ENCODE measurements at regions not wholly inside any gene's neighbourhood (a gene's known extent, or its start where the extent isn't known, plus 50 kb on each side); places are given as distances from the start of the nearest gene placed in this dataset.
"Not testable (repeated sequence)": the region's sequence is repeated elsewhere in the genome, so short reads cannot be mapped to it uniquely, and the experiment has no call there.

GRCh38 chr22:48783821-48784266 is 1043.8 kb downstream of the BRD1 start:
- no peak for DNase-seq

GRCh38 chr22:48782811-48783511 is 1044.7 kb downstream of the BRD1 start:
- DNase-seq, result no peak

GRCh38 chr22:48782326-48782725 is 1045.3 kb downstream of the BRD1 start:
- DNase-seq, result no peak

GRCh38 chr22:48781868-48782267 is 1045.8 kb downstream of the BRD1 start:
- DNase-seq, result no peak

GRCh38 chr22:48781391-48781790 is 1046.3 kb downstream of the BRD1 start:
- DNase-seq, result no peak

GRCh38 chr22:48780597-48781277 is 1046.9 kb downstream of the BRD1 start:
- no peak for DNase-seq

GRCh38 chr22:48779661-48780596 is 1047.7 kb downstream of the BRD1 start:
- DNase-seq, result no peak

- no peak for DNase-seq
These were observed 1048.4 kb downstream of the BRD1 start for GRCh38 chr22:48779211-48779643.

- DNase-seq, result no peak
These were observed 1049.1 kb downstream of the BRD1 start for GRCh38 chr22:48778308-48779195.

GRCh38 chr22:48772286-48772907 is 1055.3 kb downstream of the BRD1 start:
- DNase-seq, result no peak

- DNase-seq, result no peak
These were observed 1062.1 kb downstream of the BRD1 start for GRCh38 chr22:48765595-48765994.

- no peak for DNase-seq
These were observed 1066.1 kb downstream of the BRD1 start for GRCh38 chr22:48761546-48761945.

GRCh38 chr22:48760481-48761390 is 1066.9 kb downstream of the BRD1 start:
- no peak for DNase-seq

- DNase-seq, result no peak
These were observed 1068.5 kb downstream of the BRD1 start for GRCh38 chr22:48758881-48759875.

- DNase-seq, result peak; percentile 11 to 42
These were observed 1069.6 kb downstream of the BRD1 start for GRCh38 chr22:48757985-48758561.

- no peak for DNase-seq
These were observed 1070.1 kb downstream of the BRD1 start for GRCh38 chr22:48757581-48757980.

- DNase-seq, result not testable (repeated sequence)
These were observed 1070.5 kb downstream of the BRD1 start for GRCh38 chr22:48757135-48757534.

GRCh38 chr22:48756146-48757111 is 1071.2 kb downstream of the BRD1 start:
- no peak for DNase-seq

Data from NCI-H187 (cell line).